Activated CD8-positive, alpha-beta memory T cell treated with anti-CD3 and anti-CD28 coated beads for 36 hours (primary cell): ENCODE measurements at regions not wholly inside any gene's neighbourhood (a gene's known extent, or its start where the extent isn't known, plus 50 kb on each side); places are given as distances from the start of the nearest gene placed in this dataset.
"Not testable (repeated sequence)": the region's sequence is repeated elsewhere in the genome, so short reads cannot be mapped to it uniquely, and the experiment has no call there.

Source experiments
- CTCF ChIA-PET: fragments of 350-600 bp; sonication (Branson Sonifier 250); formaldehyde crosslinking; loops from one replicate; lab custom pipeline; 2021; ENCODE audit warnings: antibody characterized with exemption; lab: Charles Lee
- POLR2A ChIA-PET: fragments of 350-600 bp; sonication (Branson Sonifier 250); formaldehyde crosslinking; loops from one replicate; lab custom pipeline; 2021; ENCODE audit warnings: antibody characterized with exemption; lab: Charles Lee

DNA sequence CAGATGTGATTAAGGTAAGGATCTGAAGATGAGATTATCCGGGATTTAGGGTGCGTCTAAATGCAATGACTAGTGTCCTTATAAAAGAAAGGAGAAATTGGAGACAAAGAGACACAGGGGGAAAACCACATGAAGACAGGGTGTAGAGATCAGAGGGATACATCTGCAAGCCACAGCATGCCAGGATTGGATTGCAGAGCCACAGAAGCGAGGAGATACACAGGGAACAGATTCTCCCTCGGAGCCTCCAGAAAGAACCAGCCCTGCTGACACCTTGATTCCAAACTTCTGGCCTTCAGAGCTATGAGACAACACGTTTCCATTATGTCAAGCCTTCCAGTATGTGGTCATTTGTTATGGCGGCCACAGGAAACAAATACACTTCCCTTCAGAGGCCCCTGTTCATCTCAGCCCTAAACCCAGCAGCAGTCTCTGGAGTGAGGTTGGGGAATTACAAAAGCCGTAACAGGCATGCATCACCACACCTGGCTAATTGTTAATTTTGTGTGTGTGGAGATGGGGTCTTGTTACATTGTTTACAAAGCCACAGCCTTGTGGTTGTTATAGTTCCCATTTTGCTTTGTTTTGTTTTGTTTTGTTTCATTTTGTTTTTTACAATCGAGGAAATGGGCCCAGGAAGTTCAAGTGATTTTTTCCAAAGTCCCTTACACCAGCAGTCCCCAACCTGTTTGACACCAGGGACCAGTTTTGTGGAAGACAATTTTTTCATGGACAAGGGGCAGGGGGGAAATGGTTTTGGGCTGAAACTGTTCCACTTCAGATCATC lies 51.6 kb upstream of the LYRM9 start:
- POLR2A ChIA-PET = no interaction called here
- CTCF ChIA-PET = no interaction called here

GRCh38 chr17:27945333-27945616 lies 52.1 kb upstream of the LYRM9 start:
- ChIA-PET POLR2A (no interaction called here), CTCF (no interaction called here)

GRCh38 chr17:27945953-27946352 lies 52.8 kb upstream of the LYRM9 start:
- ChIA-PET POLR2A (no interaction called here), CTCF (no interaction called here)

GRCh38 chr17:27946513-27946912 lies 53.3 kb upstream of the LYRM9 start:
- POLR2A ChIA-PET = no interaction called here
- CTCF ChIA-PET = no interaction called here

DNA sequence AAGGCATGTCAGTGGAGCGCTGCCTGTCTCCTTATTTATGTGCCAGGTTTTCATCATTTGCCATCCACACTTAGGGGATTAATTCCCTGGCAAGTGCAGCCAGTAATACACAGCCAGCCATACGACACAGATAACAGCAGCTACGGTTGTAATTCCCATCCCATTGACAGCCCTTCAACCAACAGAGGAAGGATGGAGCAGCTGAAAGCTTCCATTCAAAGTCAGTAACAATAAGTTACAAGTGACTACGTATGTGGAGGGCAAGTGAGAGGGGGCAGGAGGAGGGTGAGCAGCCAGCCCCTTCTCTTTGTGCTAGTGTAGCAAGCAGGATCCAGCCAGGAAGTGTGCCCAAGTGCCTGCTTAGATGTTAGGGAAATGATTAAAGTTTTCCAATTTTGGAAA lies 53.8 kb upstream of the LYRM9 start:
- ChIA-PET POLR2A (no interaction called here), CTCF (no interaction called here)

DNA sequence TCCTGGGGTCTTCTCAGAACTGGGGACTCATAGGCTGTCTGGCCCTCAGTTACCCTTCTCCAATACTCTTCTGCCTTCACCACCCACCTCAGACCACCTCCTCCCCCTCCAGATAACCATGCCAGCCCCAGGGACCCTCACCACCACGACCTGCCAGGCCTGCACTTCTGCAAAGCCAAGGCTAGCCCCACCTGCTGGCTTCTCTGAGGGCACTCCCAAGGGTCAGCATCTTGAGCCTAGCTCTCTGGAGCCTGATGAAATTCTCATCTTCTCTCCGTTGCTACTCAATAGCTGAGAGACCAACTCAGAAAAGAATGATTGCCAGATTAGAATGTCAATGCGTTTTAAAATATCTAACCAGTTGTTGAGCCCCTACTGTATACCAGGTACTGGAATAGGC lies 56.1 kb upstream of the LYRM9 start:
- POLR2A ChIA-PET = no interaction called here
- CTCF ChIA-PET = no interaction called here

DNA sequence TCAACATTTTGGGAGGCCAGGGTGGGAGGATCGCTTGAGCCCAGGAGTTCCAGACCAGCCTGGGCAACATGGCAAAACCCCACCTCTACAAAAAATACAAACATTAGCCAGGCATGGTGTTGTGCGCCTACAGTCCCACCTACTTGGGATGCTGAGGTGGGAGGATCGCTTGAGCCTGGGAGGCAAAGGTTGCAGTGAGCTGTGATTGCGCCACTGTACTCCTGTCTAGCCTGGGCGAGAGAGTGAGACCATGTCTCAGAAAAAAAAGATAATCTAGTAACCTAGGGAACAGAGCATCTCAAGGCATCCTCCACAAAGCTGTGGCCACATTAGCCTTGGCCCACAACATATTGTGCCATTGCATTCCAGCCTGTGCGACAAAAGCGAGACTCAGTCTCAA lies 57.1 kb upstream of the LYRM9 start:
- POLR2A ChIA-PET = not testable (repeated sequence)

GRCh38 chr17:27950995-27951394 lies 57.8 kb upstream of the LYRM9 start:
- ChIA-PET POLR2A (no interaction called here), CTCF (no interaction called here)

More for the DNA sequence above, 57.1 kb upstream of the LYRM9 start:
- CTCF ChIA-PET = not testable (repeated sequence)

DNA sequence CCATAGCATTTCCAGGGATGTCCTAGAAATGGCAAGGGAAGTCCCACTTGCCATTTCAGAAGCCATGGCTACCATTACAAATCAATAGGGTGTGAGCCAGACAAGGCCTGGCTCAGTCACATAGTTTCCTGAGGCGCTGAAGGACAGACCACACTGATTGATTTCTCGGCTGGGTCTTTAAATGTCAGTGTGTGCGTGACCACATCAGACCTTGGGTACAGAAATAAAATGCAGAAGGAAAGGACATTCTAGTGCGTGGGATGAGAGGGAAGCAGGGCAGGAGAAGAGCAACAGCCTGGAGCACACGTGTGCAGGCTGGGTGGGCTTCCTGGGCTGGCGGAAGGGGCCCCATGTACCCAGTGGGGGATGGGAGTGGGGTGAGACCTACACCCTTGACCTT lies 58.7 kb upstream of the LYRM9 start:
- POLR2A ChIA-PET = no interaction called here

GRCh38 chr17:27952366-27952765 lies 59.2 kb upstream of the LYRM9 start:
- ChIA-PET CTCF (interaction anchor here (0.7 kb wide), 1 partner anchor 297 kb away, joined by 3 read pairs; no protein-coding TSS in a partner anchor), POLR2A (no interaction called here)

More for the DNA sequence above, 58.7 kb upstream of the LYRM9 start:
- CTCF ChIA-PET = interaction anchor here (0.7 kb wide), 1 partner anchor 297 kb away, joined by 3 read pairs; no protein-coding TSS in a partner anchor

DNA sequence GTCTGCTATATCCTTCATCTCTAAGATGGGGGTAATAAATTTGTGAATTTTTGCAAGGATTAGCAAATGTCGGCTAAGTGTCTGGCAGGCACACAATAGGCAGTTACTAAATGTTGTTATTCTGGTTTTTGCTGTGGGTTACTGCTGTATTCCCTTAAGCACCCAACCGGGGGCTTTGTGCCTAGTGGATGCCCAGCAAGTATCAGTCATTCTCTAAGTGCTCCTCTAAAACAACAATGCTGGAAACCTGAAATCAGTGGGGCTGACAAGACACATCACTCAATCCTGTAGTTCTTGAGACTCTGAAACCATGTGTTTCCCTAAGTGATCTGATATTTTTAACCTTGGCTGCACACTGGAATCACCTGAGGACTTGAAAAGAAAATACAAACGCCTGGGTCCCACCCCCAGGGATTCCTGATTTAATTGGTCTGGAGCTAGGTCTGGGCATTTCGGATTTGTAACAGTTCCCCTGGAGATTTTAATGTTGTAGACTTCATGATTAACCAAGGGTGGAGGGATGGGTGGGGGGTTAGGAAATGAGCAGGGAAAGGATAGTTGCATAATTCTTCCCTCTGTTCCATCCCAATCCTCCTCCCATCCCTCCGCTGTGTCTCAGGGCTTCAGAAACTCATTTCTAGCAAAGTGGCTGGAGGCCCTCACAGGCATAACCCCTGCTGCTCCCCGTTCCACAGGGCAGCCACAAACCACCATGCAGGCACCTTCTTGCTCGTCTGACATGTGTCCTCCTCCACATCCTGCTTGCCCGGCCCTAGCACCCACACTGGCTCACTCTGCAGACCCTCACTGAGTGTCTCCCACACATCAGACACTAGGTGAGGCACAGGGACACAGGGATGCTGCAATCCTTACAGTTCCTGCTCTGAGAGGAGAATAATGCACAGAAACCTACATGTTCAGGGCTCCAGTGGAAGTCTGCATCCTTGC lies 61.7 kb upstream of the LYRM9 start:
- CTCF ChIA-PET = no interaction called here
- POLR2A ChIA-PET = no interaction called here

DNA sequence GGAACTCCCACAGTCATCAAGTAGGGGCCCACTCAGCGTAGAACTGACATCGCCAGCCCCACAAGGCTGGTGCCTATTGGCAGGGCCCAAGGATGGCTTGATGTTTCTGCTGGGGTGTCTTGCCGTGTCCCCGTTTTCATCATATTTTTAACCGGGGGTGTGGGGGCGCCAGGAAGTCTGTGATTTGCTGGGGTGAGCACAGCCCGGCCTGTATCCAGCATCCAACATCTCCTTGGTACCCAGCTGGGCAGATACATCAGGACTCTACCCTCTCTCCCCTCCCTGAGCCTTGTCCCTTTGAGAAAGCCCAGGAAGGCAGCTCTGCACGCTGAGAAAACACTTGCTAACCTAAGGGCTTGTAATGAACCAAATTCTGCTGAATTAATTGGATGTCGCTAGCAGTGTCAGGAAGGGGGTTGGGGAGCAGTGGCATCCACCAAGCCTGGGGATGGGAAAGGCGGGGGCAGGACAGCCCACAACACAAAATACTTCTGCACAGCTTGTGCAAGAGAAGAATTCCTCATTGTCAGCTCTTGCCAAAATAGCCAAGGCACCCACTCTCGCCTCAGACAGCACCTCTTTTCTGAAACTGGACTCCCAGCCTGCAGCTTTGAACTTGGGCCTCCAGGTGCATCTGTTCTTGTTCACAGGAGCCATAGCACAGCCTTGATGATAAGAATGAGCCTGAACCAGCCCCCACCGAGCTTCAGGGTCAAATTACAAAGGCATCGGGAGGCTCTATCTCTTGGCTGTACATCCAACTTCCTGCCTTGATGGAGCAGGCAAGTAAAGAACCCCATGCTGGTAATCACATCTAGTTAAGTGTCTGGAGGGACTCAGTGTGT lies 63.7 kb upstream of the LYRM9 start:
- CTCF ChIA-PET = no interaction called here
- POLR2A ChIA-PET = no interaction called here

- CTCF ChIA-PET, POLR2A ChIA-PET: not testable (repeated sequence)
Observed at GRCh38 chr17:27957446-27957793, 64.3 kb upstream of the LYRM9 start.

DNA sequence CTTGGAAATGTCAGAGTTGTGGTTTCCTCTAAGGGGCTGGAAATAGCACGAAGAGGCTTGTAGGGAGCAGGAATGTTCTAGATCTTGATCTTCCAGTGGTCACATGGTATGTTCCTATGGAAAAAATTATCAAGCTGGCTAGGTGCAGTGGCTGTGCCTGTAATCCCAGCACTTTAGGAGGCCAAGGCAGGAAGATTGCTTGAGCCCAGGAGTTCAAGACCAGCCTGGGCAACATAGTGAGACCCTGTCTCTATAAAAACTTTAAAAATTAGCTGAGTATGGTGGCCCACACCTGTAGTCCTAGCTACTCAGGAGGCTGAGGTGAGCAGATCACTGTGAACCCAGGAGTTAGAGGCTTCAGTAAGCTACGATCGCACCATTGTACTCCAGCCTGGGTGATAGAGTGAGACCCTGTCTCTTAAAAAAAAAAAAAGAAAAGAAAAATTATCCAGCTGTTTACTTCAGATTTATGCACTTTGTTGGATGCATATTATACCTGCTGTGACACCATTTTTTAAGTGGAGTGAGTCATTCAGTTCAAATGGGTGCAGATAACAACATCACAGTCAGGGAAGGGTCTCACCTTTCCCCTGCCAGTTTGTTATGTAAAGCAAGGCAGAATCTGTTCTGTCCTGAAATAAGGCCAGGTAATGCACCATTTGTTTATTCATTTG lies 65.7 kb upstream of the LYRM9 start:
- ChIA-PET CTCF (no interaction called here), POLR2A (no interaction called here)

- CTCF ChIA-PET = no interaction called here
Observed at GRCh38 chr17:27959382-27959709, 66.2 kb upstream of the LYRM9 start.

GRCh38 chr17:27960183-27960849 lies 67.2 kb upstream of the LYRM9 start:
- ChIA-PET CTCF (no interaction called here), POLR2A (no interaction called here)

More at GRCh38 chr17:27959382-27959709, 66.2 kb upstream of the LYRM9 start:
- POLR2A ChIA-PET = no interaction called here

DNA sequence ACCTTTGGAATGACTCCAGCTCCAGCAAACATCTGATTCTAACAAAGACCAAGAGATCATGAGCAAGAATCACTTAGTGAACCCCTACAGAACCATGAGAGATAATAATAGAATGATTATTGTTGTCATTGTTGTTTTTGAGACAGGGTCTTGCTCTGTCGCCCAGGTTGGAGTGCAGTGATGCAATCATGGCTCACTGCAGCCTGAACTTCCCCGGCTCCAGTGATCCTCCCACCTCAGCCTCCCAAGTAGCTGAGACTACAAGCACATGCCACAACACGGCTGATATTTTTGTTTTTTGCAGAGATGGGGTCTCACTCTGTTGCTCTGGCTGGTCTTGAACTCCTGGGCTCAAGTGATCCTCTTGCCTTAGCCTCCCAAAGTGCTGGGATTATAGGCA lies 69.4 kb upstream of the LYRM9 start:
- POLR2A ChIA-PET = interaction anchor here (1.7 kb wide), 1 partner anchor 79 kb away, joined by 3 read pairs; no protein-coding TSS in a partner anchor
- CTCF ChIA-PET = not testable (repeated sequence)

- ChIA-PET POLR2A (no interaction called here), CTCF (no interaction called here)
Observed at GRCh38 chr17:27965224-27965623, 72.1 kb upstream of the LYRM9 start.

GRCh38 chr17:27968206-27968732 lies 74.2 kb upstream of the NLK start:
- CTCF ChIA-PET = no interaction called here
- POLR2A ChIA-PET = no interaction called here
